Suprapubic skin (tissue), 4 donors: ENCODE measurements at regions not wholly inside any gene's neighbourhood (a gene's known extent, or its start where the extent isn't known, plus 50 kb on each side); places are given as distances from the start of the nearest gene placed in this dataset.

Experiments
- POLR2A ChIP-seq, 2 donors: fragments of 450-650 bp; IDR thresholded peaks; one replicate each; pipeline ENCODE4 v1.6.1; 2017; ENCODE audit warnings: antibody characterized with exemption in 2 of 2, mild to moderate bottlenecking in 2 of 2, moderate library complexity in 2 of 2
- POLR2AphosphoS5 ChIP-seq, 3 donors: sonication (generic); formaldehyde crosslinking; IDR thresholded peaks; one replicate each; pipeline ENCODE4 v1.6.1; 2017; ENCODE audit warnings: antibody characterized with exemption in 3 of 3
- TF ChIP-seq, protein P1 (sequence below), 2 donors: fragments of 200-600 bp in 1 of 2; fragments of 450-650 bp in 1 of 2; sonication (generic) in 1 of 2; IDR thresholded peaks; one replicate each; pipeline ENCODE4 v1.5.1; 2016 to 2019; ENCODE audit warnings: antibody characterized with exemption in 2 of 2, mild to moderate bottlenecking in 1 of 2, moderate library complexity in 1 of 2

DNA sequence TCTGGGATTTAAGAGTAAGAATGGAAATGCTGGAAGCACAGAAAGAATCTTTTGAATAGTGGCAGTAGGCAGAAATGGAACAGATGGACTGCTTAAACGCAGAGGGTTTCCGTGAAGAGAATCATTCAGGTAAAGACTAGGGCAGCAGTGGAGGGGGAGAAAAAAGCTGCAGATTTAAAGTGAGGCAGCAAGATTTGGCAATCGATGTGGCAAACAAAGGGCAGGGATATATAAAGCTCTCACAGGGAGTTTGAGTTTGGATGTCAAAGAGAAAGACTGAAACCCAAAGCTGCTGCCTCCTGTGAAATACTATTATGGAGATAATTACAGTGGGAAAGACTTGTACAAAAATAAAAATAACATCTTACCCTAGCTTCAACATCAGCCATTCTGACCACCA, 384.0 kb downstream of the CENPC start:
- TF ChIP-seq, protein P1, sequence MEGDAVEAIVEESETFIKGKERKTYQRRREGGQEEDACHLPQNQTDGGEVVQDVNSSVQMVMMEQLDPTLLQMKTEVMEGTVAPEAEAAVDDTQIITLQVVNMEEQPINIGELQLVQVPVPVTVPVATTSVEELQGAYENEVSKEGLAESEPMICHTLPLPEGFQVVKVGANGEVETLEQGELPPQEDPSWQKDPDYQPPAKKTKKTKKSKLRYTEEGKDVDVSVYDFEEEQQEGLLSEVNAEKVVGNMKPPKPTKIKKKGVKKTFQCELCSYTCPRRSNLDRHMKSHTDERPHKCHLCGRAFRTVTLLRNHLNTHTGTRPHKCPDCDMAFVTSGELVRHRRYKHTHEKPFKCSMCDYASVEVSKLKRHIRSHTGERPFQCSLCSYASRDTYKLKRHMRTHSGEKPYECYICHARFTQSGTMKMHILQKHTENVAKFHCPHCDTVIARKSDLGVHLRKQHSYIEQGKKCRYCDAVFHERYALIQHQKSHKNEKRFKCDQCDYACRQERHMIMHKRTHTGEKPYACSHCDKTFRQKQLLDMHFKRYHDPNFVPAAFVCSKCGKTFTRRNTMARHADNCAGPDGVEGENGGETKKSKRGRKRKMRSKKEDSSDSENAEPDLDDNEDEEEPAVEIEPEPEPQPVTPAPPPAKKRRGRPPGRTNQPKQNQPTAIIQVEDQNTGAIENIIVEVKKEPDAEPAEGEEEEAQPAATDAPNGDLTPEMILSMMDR (IDR thresholded peaks at IDR 0.05): no peak
- TF ChIP-seq POLR2A (IDR thresholded peaks at IDR 0.05) (no peak), POLR2AphosphoS5 (IDR thresholded peaks at IDR 0.05) (no peak)
